ENCODE measurements at regions not wholly inside any gene's neighbourhood (a gene's known extent, or its start where the extent isn't known, plus 50 kb on each side); places are given as distances from the start of the nearest gene placed in this dataset.
A peak's percentile ranks its signal among the peaks of the same experiment; 100 is the strongest.
"Not testable (repeated sequence)": the region's sequence is repeated elsewhere in the genome, so short reads cannot be mapped to it uniquely, and the experiment has no call there.

DNA sequence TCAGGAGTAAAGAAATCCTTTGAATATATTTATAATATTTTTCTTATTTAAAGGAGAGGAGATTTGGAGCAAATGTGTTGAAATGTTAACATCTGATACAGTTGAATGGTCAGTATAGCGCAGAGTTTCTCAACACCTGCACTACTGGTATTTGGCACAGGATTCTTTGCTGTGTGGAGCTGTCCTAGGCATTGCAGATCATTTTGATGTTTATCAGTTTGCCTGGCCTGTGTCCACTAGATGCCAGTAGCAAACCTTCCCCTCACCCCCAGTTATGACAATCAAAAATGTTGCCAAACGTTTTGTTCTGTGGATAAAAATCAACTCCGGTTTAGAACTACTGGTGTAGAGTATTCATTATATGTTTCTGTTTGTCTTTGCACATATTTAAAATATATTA, 765.3 kb upstream of the SLIT2 start:
- DNase-seq: no peak

DNA sequence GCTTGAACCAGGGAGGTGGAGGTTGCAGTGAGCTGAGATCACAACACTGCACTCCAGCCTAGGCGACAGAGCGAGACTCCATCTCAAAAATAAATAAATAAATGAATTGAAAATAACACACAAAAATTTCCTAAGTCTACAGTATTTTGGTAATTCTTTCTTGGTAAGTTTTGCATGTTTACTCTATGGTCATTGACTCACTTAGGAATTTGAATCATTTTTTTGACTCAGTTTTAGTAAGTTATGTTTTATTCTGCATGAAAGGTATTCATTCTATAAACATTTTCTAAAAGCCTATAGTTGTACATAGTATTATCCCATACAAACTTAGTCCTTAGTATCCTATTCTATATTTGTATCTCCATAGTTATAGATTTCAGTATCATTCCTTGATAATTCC, 772.9 kb upstream of the SLIT2 start:
- DNase-seq: no peak

DNA sequence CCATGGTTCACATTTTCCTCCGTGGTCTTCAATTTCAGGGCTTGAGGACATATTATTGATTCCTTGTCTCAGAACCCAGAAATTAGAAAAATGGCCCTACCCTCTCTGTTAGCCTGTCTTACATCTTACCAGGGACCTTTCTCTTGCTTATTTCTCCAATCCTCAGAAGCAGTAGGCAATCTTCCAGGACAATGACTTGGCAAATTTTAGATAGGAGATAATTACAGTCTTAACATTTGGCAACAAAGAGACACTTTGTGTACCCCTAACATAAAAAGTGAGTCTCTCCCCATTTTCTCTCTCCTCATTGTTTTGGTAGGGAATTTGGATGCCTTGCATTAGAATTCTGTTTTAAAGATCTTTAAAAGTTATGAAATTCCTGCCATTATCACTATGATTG, 778.1 kb upstream of the SLIT2 start:
- DNase-seq: no peak

DNA sequence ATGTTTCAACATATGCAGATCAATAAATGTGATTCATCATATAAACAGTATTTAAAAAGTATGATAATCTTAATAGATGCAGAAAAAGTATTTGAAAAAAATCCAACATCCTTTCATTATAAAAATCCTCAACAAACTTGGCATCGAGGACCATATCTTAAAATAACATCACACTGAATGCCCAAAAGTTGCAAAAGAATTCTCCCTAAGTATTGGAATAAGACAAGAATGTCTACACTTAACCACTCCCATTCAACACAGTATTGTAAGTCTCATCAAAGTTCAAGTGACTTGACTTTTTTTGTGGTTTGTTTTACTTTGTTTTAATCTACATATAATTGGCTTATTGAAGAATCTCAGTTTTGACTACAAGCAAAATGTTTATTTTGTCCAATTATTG, 779.0 kb upstream of the SLIT2 start:
- no peak for DNase-seq

DNA sequence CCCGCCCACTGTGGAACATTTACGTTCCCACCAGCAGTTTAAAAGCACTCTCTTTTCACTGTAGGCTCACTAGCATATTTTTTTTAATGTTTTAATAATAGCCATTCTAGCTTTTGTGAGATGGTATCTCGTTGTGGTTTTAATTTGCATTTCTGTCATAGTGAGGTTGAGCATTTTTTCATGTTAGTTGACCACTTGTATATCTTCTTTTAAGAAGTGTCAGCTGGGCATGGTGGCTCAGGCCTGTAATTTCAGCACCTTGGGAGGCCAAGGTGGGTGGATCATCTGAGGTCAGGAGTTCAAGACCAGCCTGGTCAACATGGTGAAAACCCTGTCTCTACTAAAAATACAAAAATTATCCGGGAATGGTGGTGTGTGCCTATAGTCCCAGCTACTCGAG, 781.7 kb upstream of the SLIT2 start:
- DNase-seq: not testable (repeated sequence)

DNA sequence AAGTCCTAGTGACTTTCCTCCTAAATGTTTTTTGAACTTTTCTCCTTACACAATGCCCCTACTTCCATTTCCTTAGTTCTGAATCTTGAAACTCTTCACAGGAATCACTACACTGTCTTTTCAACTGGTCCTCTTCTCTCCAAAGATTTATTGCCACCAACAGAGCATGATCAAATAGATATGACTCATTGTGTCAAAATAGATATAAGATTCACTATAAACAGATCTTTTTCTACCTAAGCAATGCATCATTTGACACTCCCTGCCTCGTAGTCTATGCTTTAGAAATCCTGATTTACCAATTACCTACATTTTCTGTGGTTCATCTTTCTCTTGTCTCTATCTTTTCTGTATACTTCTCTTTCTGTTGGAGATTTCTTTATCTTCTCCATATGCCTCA, 789.6 kb upstream of the SLIT2 start:
- no peak for DNase-seq

DNA sequence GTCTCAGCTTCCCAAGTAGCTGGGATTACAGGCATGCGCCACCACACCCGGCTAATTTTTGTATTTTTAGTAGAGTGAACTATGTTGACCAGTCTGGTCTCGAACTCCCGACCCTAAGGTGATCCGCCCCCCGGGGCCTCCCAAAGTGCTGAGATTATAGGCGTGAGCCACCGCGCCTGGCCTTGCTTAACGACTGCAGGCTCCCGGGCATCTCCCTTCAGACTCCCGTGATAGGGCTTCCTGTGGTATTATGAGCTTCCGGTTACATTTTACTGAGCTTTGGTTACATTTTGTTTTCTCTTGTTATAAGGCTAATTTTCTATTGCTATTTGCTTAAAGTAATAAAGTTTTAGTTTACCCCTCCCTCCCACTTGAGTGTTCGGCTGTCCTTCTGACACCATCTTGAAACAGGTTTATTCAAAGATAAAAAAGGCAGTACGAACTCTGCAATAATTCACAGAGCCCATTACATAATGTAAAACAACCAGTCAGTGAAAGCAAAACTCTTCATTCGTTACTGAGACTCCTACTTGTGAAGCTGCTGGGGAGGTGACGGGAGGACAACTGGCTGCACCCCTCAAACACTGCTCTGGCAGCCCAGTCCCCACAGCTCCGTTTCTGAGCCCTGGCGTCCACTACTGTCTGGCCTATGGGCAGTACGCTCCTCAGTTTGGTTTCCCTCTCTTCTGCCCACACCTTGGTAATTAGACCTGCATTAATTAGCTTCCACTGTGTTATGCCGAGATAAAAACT, 795.7 kb upstream of the SLIT2 start:
- peak; percentile 24 for DNase-seq

DNA sequence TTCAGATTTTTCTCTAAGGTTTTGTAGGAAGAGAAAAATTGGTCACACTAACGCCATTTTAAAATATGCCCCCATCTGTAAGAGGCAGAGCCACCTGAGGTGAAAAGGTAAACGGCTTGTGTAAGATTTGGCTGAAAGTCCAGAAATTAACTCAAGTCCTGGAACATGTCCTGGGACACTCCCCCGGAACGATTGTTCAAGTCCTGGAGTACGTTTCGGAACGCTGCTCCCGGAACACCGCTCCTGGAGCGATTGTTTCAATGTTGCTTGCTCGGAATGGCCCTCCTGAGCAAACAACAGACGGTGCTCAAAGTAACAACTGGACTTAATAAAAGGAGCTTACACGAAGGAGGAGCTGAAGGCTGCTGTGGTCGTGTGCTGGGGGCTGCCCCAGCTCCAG, 796.5 kb upstream of the SLIT2 start:
- peak; percentile 0 for DNase-seq

DNA sequence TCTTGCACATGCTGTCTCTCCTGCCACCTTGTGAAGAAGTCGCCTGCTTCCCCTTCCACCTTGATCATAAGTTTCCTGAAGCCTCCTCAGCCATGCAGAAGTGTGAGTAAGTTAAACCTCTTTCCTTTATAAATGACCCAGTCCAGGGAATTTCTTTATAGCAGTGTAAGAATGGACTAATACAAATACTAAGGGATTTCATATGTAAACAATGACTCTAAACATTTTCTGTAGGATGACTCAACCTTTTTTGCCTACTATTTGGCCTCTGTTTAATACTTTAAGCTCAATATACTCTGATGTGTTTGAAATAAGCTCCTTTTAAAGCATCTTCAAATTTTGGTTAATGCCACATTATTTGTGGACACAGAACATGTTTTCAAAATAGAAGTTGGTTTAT, 813.5 kb upstream of the SLIT2 start:
- no peak for DNase-seq

DNA sequence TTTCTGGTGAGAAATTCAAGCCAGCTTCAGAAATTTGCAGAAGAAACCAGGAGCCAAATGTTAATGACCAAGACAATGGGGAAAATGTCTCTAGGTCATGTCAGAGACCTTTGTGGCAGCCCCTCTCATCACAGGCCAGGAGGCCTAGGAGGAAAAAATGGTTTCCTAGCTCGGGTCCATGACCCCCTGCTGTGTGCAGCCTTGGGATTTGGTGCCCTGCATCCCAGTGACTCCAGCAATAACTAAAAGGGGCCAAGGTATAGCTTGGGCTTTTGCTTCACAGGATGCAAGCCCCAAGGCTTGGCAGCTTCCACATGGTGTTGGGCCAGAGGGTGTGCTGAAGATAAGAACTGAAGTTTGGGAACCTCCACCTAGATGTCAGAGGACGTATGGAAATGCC, 814.7 kb upstream of the SLIT2 start:
- DNase-seq: no peak

DNA sequence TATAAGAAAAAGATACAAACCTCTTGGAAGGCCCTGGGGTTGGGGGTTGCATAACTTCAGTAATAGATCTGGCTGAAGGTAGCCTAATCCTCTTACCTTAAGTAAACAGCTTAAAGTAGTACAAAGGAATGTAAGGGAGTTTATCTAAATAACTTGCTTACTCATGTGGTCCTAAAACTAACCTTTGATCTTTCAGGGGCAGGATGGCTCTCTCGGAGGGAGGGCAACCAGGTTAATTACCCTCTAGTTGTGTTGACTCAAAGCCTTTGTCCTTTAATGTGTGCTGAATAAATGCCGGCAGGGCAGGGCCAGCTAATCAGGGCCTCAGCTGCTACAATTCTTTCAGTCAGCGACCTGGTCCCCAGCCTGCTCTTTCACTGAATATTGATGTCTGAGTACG, 822.0 kb upstream of the SLIT2 start:
- no peak for DNase-seq

DNA sequence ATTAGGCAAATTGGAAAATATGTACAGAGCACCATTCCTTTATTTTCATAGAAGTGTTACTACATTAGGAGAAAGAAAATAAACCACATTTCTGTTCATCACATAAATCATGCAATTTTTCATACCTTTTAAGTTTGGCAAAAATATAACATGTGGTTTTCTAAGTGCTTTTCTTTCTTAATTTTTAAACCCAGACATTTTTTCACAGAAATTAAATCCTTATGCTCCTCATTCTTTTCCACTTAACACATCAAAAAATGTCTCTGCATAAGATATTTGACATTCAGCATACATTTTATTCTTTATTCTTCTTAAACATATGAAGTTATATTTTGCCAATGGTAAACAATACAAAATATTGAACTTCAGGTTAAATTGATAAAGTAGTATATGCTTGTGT, 826.6 kb upstream of the SLIT2 start:
- no peak for DNase-seq

DNA sequence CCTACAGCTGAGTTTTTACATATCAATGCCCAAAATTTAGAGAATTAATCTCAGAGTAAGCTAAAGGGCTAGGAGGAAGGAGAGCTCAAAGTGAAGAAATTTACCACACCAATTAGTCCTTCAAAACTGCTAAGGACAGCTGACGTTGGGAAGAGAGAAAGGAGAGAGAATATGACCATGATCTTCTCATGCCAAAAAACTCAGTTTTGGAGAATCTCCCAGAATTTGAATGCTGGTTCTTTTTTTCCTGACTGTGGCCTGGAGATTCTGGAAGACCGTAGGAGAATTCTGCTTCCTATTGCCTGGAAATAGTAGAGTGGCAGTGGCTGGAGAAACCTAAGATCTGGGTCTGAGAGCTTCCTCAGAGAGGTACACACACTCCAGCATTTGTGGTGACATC, 834.4 kb upstream of the SLIT2 start:
- DNase-seq: no peak

DNA sequence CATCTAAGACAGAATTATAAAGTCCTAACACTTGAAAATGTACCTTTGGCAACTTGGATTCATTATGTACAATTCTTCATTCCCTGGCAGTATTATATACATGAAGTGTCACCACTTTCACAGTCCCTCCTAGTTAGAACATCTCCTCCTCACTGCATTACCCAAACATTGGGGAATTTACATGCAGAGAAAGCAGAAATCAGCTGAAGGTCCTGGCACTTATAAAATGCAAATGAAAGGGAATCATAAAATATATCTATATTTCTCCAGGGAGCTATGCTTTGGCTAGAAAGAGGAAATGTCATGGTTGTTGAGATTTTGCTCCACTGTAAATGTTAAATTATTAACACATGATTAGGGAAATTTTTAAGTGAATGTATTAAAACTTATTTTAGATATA, 835.6 kb upstream of the SLIT2 start:
- DNase-seq: no peak

DNA sequence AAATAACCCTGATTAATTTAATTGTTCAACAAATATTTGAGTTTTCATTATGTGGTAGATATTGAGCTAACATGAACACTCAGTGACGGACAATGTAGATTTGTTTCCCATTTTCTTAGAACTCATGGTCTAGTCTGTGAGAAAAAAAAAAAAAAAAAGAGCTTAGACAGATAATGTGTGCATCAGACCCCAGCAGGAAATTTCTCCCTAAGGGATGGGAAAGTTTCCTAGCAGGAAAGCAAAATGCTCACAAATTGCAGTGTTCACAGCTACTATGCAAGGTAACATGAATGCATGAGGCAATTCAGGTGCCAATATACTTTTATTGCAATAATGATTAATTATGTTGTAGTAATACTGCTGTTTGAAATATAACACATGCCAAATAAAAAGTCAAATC, 843.2 kb upstream of the SLIT2 start:
- no peak for DNase-seq

DNA sequence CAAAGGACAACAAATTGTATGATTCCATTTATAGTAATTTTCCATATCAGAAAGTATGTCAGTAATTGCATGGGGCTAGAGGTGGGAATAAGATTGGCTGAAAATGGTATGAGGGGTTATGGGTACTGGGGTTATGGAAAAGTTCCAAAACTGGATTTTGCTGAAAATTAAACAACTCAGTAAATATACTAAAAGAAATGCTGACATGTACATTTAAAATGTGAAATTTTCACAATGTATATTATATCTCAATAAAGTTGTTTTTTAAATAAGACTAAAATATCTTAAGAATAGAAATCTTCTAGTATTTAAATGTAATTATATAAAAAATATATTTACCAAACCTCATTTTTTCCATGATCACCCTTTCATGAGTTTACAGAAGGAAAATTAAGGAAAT, 844.9 kb upstream of the SLIT2 start:
- no peak for DNase-seq

DNA sequence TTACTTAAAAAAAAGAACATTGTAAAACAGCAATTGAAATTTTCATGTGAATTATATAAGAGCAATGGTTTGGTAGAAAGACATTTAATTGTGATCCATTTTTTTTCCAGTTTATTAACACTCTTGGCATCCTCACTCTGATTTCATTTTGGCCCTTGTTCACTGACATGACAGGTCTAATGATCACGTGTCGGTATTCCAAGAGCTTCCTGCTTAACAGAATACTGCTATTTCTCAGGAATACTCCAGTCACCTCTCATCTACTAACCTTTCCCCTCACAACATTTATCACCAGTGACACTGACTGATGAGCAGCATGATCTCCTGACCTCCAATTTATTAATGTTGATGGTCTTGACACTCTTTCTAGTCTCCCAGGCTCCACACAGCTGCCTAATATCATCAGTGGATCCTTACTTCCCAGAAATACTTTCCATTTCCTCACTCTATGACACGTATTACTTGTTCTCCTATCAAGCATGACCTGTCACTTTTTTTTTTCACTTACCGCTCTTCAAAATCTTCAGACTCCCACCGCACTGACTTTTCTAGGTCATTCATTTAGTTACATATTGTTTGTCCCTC, 847.8 kb upstream of the SLIT2 start:
- DNase-seq: no peak

DNA sequence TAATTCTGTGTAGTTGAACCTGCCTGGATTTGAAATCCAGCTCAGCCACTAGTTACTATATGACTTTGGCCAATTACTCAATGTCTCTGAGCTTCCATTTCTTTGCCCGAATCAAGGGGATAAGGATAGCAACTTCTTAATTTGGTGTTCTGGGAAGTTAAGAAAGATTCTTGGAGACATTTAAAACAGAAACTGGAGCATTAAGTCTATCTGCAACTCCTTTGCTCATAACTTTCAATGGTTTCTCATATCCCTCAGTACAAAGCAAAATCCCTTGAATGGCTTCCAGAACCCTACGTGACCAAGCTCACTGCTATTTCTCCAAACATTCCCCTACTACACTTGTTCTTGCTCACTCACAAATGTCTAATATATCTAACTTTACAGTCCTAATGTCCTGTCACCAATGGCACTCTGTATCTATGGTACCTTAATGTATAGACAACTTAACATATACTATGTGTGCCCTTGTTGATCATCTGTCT, 849.1 kb upstream of the SLIT2 start:
- no peak for DNase-seq

DNA sequence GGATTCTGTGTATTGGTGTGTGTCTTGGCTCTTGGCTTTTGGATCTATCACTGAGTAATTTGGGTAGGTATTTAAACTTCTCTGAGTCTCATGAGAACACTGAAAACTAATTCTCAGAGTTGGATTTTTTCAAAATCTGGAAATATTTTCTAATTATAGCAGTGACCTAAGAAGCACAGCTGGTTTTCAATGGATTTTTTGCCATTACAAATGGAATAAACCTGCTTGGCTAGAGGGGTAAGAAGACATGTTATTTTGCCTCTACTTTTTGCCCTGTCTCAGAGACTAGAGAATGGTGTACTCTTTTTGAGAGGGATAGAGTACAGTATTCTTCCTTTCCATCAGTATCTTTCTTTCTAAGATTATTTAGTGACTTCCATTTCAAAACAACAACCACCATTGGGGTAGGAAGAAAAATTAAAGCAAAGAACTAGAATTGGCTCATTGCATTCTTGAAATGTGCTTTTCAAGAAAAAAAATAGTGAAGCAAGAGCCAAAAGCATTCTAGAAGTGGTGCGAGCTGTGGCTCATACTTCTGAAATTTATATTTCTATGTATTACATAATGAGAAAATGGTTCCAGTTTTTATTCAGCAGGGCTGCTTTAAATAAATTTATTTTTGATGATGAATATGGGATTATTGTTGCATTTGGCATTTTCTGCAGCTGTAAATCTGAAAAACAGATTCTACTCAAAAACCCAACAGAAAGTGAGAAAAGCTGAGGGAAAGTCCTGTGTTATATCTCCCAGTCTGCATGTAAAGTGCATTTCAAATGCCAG, 850.2 kb upstream of the SLIT2 start:
- DNase-seq: no peak

DNA sequence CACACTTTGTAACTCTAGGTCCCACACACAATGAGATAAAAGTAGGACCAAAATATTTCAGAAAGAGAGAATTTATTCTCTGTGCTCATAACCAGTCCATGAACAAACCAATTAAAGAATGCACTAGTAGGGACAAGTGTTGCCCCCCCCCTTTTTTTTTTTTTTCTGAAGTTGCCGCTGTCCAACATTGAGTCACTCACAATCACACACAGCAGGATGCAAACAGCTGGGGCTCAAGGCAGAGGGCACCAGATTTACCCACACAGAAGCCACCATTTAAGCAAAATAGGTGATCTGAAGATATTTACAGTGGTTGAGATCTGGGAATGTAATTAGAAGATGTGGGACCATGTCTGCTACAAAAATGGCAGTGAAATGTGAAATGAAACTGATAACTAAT, 850.9 kb upstream of the SLIT2 start:
- no peak for DNase-seq

DNA sequence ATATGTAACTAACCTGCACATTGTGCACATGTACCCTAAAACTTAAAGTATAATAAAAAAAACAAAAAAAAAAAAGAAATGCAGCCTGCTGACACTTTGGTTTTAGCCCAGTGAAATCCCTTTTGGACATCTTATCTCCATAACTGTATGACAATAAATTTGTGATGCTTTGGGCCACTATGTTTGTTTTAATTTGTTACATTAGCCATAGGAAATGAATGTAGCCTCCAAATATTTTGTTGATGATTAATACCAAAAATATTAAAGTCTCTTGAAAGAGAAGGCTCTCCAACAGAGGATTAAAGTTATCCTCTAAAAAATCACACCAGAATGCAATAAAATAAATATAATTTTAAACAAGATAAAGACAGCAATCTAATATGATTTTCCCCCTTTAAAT, 852.7 kb upstream of the SLIT2 start:
- no peak for DNase-seq

DNA sequence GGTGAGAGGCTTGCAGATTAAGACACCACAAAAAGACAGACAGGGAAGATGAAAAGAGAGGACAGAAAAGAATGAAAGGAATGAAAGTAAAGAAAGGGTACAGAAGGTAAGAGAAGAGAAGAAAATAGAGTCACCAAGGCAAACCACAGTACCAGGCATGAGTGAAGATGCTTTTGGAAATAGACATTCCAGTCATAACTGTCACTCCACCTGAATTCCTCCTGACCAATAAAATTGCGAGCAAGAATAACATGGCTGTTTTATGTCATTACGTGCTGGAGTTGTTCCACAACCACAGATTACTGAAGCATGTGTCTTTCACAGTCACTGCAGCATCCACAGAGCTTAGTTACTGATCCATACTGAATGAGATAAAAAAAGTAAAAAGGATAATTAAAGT, 864.9 kb upstream of the SLIT2 start:
- no peak for DNase-seq

DNA sequence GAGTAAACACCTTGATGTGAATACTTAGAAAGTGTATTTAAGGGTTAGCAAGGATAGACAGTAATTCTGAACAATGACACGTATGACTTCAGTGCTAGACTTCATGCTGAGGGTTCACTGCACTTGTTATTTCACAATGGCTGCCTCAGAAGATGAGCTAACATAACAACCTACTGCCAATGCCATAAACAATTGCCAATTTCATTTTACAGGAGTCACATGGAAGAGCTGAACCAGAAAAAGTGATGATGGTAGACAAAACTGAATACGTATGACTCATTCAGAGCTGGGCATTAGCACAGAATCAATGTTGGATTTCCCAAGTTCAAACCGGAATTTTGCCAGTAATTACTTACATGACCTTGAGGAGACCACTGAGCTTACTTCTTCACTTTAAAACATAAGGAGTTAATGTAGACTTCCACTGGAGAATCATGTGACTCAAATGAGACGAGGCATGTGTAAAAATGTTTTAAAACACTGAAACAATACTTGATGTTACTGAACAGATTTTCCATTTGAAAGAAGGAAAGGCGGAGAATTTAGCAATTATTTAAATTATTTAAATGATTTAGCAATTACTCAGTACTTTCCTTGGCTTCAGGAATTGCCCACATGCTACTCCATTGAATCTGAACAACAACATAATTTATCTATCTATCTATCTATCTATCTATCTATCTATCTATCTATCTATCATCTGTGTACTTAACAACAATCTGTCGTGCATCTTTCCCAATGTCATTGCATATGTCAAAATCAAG, 868.5 kb upstream of the SLIT2 start:
- DNase-seq: no peak

DNA sequence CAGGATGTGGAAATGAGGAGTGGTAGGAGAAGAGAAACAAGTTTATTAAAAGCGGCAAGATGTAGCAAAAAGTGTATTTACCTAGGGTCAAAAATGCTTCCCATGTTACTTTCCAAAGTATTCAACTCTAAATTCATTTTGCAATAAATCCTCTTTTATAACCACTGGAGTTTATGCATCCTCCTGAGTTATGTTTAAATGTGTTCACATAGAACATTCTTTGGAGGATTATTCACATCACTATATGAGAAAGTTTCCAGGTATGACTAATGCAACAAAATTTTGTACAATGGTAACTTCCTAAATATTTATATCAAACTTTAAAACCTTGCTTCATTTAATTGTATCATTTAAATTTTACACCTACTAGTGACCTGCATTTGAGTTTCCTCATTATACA, 870.6 kb upstream of the SLIT2 start:
- no peak for DNase-seq
